ENCODE measurements at regions not wholly inside any gene's neighbourhood (a gene's known extent, or its start where the extent isn't known, plus 50 kb on each side); places are given as distances from the start of the nearest gene placed in this dataset.

- DNase-seq (ENCODE audit: low spot score) (no peak), ATAC-seq (no peak)
These were observed 54.9 kb upstream of the IRX4 start for GRCh38 chr5:1937590-1937989.

- no peak for ATAC-seq
- DNase-seq (ENCODE audit: low spot score), result no peak
These were observed 54.2 kb upstream of the IRX4 start for GRCh38 chr5:1936901-1937300.

- DNase-seq (ENCODE audit: low spot score) (no peak), ATAC-seq (no peak)
These were observed 53.7 kb upstream of the IRX4 start for GRCh38 chr5:1936413-1936812.

- no peak for ATAC-seq
- no peak for DNase-seq (ENCODE audit: low spot score)
These were observed 52.2 kb upstream of the IRX4 start for GRCh38 chr5:1934801-1935429.

GRCh38 chr5:1934056-1934394 lies 51.3 kb upstream of the IRX4 start:
- no peak for ATAC-seq

GRCh38 chr5:1933364-1934055 lies 50.8 kb upstream of the IRX4 start:
- DNase-seq (ENCODE audit: low spot score), result no peak

More at GRCh38 chr5:1934056-1934394, 51.3 kb upstream of the IRX4 start:
- no peak for DNase-seq (ENCODE audit: low spot score)

More at GRCh38 chr5:1933364-1934055, 50.8 kb upstream of the IRX4 start:
- ATAC-seq, result no peak
